Muscle layer of colon (tissue), 2 donors: ENCODE measurements at regions not wholly inside any gene's neighbourhood (a gene's known extent, or its start where the extent isn't known, plus 50 kb on each side); places are given as distances from the start of the nearest gene placed in this dataset.

ENCODE experiments used
- H3K27ac ChIP-seq: one replicate; pipeline ENCODE4 v1.7.0; 2013; ENCODE audit warnings: low read depth, mild to moderate bottlenecking, low read length, moderate library complexity
- H3K27me3 ChIP-seq, 2 donors: one replicate each; pipeline ENCODE4 v1.7.0; 2013; ENCODE audit warnings: low read length in 2 of 2, mild to moderate bottlenecking in 2 of 2; ENCODE audit not compliant: insufficient read depth in 2 of 2, control insufficient read depth in 1 of 2
- H3K36me3 ChIP-seq: one replicate; pipeline ENCODE4 v1.7.0; 2013; ENCODE audit warnings: mild to moderate bottlenecking, low read length; ENCODE audit not compliant: insufficient read depth
- H3K4me1 ChIP-seq: one replicate; pipeline ENCODE4 v1.7.0; 2013; ENCODE audit warnings: mild to moderate bottlenecking, low read length; ENCODE audit not compliant: insufficient read depth
- H3K4me3 ChIP-seq, 2 donors: one replicate each; pipeline ENCODE4 v1.7.0; 2013; ENCODE audit warnings: low read length in 2 of 2, low read depth in 1 of 2, mild to moderate bottlenecking in 1 of 2, moderate library complexity in 1 of 2
- H3K9ac ChIP-seq: one replicate; pipeline ENCODE4 v1.7.0; 2013; ENCODE audit warnings: low read length
- H3K9me3 ChIP-seq: one replicate; pipeline ENCODE4 v1.7.0; 2013; ENCODE audit warnings: mild to moderate bottlenecking, low read length
- donor health status: abdominal sarcoma.
- donor health status: Adenocarcinoma of cecum.

DNA sequence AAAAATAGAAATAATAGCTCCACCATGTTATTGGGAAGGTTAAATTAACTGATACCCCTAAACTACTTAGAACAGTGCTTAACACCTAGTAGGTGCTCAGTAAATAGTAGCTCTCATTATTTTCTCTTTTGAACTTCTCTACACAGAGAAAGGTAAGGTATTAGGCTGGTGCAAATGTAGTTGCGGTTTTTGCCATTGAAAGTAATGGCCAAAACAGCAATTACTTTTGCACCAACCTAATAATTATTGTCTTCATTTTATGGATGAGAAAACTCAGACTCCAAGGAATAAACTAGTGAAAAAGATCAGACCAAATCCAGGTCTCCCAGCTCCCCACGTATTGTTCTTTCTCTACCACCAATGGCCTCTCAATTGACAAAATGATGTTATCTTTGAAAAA lies 157.2 kb upstream of the TMPO start:
- Histone ChIP-seq H3K4me3 (no peak overlapping the region), H3K27me3 (no peaks in the 10 kb centered on the region), H3K9me3 (no peaks in the 10 kb centered on the region), H3K36me3 (no peaks in the 10 kb centered on the region), H3K9ac (no peak overlapping the region), H3K27ac (no peak overlapping the region), H3K4me1 (no peaks in the 10 kb centered on the region)

DNA sequence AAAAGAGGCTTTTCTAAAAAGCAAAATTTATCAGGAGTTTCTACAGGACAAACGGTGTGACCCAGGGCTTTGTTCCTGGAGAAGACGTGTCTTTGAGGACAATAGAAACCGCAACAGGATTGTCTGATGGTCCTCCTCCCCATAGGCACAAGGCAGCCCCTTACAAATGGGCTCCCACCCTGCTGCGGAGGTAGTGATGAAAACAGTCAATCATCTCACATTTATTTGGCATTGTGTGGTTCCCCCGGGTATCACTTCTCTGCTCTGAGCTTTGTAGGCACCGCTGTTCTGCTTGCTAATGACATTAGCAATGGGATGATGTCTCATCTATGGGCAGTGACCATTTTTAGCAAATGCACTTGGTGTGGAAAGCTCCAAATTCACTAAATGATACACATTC lies 155.5 kb upstream of the TMPO start:
- Histone ChIP-seq H3K4me3 (no peak overlapping the region), H3K27me3 (no peaks in the 10 kb centered on the region), H3K9ac (no peak overlapping the region), H3K27ac (no peak overlapping the region), H3K4me1 (no peaks in the 10 kb centered on the region), H3K36me3 (no peaks in the 10 kb centered on the region), H3K9me3 (no peaks in the 10 kb centered on the region)

DNA sequence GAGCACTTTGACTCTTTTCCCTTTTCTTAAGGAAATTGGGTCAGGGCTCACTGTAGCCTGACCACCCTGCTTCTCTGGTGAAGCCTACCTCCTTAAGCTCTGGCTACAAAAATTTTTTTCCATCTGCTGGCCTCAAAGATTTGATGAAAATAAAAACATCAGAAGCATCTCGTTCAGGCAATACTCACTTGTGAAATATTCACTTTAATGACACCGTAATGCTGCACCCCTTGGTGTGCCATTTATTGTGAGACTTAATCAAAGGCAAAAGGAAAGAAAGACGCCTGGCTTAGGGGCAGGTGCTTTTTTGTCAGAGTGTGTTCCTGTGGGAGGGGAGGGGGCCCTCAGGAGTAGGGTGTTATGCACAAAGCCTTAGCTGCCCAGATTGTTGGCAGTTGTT lies 155.0 kb upstream of the TMPO start:
- H3K36me3 ChIP-seq: no peaks in the 10 kb centered on the region
- H3K9me3 ChIP-seq: no peaks in the 10 kb centered on the region
- no peaks in the 10 kb centered on the region for H3K4me1 ChIP-seq
- no peak overlapping the region for H3K27ac ChIP-seq
- no peaks in the 10 kb centered on the region for H3K27me3 ChIP-seq
- H3K4me3 ChIP-seq: no peak overlapping the region
- no peak overlapping the region for H3K9ac ChIP-seq

DNA sequence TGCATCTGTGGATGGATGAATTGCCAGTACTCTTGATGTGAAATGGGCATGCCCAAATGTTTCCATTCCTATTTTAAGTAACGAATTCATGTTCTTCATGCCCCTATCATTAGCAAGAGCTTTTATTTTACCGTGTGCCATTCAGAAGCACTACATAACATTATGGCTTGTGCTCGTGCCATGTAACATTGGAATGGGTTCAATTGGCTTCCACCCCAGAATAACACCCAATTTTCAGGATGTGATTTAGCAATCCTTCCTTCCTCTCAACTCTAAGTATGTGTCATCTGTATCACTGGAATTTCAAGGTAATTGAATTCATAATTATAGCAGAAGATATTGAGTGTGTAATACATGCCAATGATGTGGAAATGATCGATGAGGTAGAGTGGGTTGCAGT lies 145.8 kb upstream of the TMPO start:
- H3K27ac ChIP-seq: no peak overlapping the region
- no peaks in the 10 kb centered on the region for H3K9me3 ChIP-seq
- H3K9ac ChIP-seq: no peak overlapping the region
- no peak overlapping the region for H3K4me3 ChIP-seq
- no peaks in the 10 kb centered on the region for H3K4me1 ChIP-seq
- no peaks in the 10 kb centered on the region for H3K27me3 ChIP-seq
- no peaks in the 10 kb centered on the region for H3K36me3 ChIP-seq

DNA sequence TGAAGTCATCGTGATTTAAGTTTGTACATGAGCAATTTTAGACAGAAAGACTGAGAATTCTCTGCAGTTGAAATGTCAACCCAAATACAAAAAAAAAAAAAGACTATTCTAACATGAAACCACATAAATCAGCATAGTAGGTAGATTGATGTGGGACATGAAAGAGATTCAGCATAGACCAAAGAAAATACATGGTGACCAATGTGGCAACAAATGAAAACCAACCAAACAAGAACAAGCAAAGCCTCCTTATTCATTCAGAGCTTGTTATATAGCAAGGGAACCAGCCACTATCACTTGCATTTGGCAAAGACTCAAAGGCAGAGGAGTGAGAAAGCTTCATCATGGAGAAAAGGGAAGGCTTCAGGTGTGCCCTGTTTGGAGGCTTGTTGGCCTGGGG lies 144.4 kb upstream of the TMPO start:
- Histone ChIP-seq H3K4me3 (no peak overlapping the region), H3K9me3 (no peaks in the 10 kb centered on the region), H3K4me1 (no peaks in the 10 kb centered on the region), H3K27me3 (no peaks in the 10 kb centered on the region), H3K9ac (no peak overlapping the region), H3K36me3 (no peaks in the 10 kb centered on the region), H3K27ac (no peak overlapping the region)

DNA sequence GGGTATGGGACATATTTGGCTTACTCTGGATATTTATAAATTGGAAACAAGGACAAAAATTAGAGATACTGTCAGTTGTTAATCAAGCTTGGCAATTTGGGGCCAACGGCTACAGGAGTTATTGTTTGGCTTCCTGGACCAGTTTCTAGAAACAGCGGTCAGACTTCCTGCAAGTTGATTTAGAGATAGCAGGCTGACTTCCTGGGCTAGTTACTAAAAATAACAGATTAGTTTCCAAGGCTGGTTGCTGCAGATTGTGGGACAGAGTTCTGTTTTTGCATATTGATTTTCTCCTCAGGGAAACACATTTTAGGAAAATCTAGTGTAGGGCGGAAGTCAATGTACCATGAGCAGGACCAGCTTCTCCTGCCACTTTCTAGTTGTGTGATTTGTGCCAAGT lies 144.0 kb upstream of the TMPO start:
- Histone ChIP-seq H3K27ac (no peak overlapping the region), H3K27me3 (no peaks in the 10 kb centered on the region), H3K9me3 (no peaks in the 10 kb centered on the region), H3K36me3 (no peaks in the 10 kb centered on the region), H3K4me1 (no peaks in the 10 kb centered on the region), H3K9ac (no peak overlapping the region), H3K4me3 (no peak overlapping the region)

DNA sequence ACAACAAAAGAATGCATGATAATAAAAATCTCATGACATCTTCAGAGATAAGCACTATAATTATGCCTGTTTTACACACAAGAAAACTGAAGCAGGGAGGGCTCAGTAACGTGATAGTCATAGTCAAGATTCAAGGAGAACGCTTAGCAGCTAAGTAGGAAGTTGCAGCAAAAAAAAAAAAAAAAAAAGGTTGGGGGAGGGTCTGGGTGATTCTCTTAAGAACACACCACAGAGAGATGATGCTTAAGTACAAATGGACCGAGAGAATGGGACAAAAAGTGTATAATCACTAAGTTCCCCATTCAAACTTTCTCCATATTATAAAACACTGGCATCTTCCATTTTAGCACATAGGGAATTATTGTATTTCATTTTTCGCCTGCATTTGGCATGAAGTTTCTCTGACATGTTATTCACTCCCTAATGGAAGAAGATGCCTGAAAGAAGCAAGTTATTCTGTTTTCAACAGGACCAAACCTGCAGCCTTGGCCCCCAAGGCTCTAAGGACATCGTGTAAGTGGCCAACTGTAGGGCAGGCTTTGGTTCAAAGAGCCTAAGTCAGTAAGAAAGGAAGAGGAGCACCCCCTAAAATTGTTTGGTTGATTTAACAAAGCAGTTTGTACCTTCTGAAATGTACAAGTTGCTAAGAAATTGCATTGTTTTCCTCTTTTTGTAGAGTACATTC lies 142.9 kb upstream of the TMPO start:
- Histone ChIP-seq H3K9me3 (no peaks in the 10 kb centered on the region), H3K27me3 (no peaks in the 10 kb centered on the region), H3K4me3 (no peak overlapping the region), H3K36me3 (no peaks in the 10 kb centered on the region), H3K9ac (no peak overlapping the region), H3K27ac (no peak overlapping the region), H3K4me1 (no peaks in the 10 kb centered on the region)

DNA sequence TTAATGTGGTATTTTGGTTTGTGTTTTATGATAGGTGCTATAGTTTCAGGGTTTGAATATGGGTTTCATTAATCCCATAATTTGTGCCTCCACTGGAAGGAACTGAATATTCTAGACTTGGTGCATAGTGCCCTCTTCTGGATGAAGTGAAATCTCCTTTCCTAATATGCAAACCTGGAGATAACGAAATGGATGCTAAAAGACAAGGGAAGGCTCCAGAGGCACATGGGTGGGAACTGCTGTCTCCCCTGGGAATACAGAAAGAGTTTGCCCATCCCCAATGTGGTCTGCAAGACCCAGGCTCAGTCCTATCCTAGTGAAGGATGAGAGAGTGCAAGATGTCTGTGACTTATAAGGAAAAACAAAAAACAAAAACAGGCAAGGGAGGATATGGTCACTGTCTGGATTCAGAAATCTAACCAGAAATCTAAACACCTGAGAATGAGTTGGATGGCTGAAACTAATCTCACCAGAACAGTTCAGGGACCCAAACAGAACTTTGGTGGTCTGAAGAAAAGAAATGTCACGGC lies 142.3 kb upstream of the TMPO start:
- H3K27me3 ChIP-seq: no peaks in the 10 kb centered on the region
- H3K9me3 ChIP-seq: no peaks in the 10 kb centered on the region

DNA sequence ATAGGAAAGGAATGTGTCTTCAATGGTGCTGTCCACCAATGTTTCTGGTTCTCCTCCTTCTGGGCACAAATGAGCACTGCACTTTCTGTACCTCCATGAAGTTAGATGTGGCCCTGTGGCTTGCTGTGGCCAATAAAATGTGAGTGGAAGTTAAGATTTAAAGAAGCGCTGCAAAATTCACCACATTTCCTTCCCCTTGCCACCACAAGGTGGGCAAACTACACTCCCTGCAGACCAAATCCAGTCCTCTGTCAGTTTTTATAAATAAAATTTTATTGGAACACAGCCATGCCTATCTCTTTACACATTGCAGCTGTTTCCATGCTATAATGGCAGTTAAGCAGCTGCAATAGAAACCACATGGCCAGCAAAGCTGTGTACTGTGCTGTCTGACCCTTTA lies 141.4 kb upstream of the TMPO start:
- no peaks in the 10 kb centered on the region for H3K9me3 ChIP-seq
- H3K27me3 ChIP-seq: no peaks in the 10 kb centered on the region
- no peaks in the 10 kb centered on the region for H3K36me3 ChIP-seq
- H3K4me3 ChIP-seq: no peak overlapping the region
- H3K9ac ChIP-seq: no peak overlapping the region
- no peaks in the 10 kb centered on the region for H3K4me1 ChIP-seq
- H3K27ac ChIP-seq: no peak overlapping the region

More for the DNA sequence above, 142.3 kb upstream of the TMPO start:
- Histone ChIP-seq H3K4me1 (no peaks in the 10 kb centered on the region), H3K36me3 (no peaks in the 10 kb centered on the region), H3K9ac (no peak overlapping the region), H3K4me3 (no peak overlapping the region), H3K27ac (no peak overlapping the region)

DNA sequence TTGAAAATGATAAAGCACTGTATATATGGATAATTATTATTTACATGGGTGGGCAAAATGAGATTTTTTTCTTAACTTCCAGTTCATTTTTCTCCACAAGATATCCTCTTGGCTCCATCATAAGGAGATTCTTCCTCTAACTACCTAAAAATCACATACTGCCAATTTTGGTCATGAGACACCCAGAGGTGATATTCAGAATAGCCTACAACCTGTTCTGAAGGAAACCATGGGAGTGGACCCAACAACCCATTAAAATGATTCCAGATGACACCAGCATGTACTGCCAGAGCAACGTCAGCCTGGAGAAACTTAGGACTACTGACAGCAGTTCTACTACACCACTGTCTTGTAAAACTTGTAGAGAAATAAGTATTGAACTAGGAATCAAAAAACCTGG lies 136.3 kb upstream of the TMPO start:
- no peaks in the 10 kb centered on the region for H3K4me1 ChIP-seq
- H3K9me3 ChIP-seq: no peaks in the 10 kb centered on the region
- H3K36me3 ChIP-seq: no peaks in the 10 kb centered on the region
- H3K9ac ChIP-seq: no peak overlapping the region
- no peaks in the 10 kb centered on the region for H3K27me3 ChIP-seq
- H3K27ac ChIP-seq: no peak overlapping the region
- H3K4me3 ChIP-seq: no peak overlapping the region

DNA sequence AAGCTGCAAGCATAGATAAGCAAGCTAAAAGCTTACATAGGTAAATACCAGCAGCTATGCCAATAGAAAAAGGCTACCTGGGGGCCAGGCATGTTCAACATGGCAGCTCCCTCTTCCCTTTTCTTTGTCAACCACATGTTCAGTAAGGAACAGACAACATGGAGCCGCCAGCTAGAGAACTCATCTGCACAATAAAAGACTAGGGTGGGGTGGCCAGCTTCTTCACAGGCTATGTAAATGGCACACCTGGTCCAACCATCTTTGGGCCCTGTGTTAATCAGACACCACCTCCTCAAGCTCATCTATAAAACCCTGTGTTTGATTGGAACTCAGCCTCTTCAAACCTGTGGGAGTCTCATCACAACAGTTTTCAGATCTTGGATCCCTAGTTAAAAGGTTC lies 129.7 kb upstream of the TMPO start:
- no peak overlapping the region for H3K27ac ChIP-seq
- no peaks in the 10 kb centered on the region for H3K9me3 ChIP-seq
- no peak overlapping the region for H3K9ac ChIP-seq
- H3K36me3 ChIP-seq: no peaks in the 10 kb centered on the region
- no peak overlapping the region for H3K4me3 ChIP-seq
- H3K4me1 ChIP-seq: no peaks in the 10 kb centered on the region
- H3K27me3 ChIP-seq: no peaks in the 10 kb centered on the region

DNA sequence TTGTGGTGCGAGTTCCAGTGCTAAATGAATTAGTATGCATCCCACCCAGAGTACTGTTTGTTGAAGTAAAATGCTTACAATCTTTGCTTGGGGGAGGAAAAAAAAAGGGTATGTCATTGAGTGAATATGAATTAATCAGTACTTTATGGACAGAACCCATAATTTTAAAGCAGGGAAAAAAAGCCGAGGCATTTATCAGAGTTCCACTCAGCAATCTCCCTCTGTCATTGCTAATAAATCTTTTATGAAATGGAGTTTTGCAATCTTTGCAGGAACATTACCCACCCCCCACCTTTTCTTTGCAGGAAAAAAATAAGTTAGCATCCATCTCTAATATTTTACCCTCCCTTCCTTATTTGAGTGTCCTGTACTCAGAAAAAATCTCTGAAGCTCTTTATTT lies 127.9 kb upstream of the TMPO start:
- Histone ChIP-seq H3K9ac (no peak overlapping the region), H3K4me1 (no peaks in the 10 kb centered on the region), H3K27me3 (no peaks in the 10 kb centered on the region), H3K4me3 (no peak overlapping the region), H3K36me3 (no peaks in the 10 kb centered on the region), H3K27ac (no peak overlapping the region), H3K9me3 (no peaks in the 10 kb centered on the region)
